Ectodermal cell (in vitro differentiated cells): ENCODE measurements at regions not wholly inside any gene's neighbourhood (a gene's known extent, or its start where the extent isn't known, plus 50 kb on each side); places are given as distances from the start of the nearest gene placed in this dataset.

Source experiments
- H3K27ac ChIP-seq: 2 replicates; pipeline ENCODE4 v1.7.0; 2013; ENCODE audit warnings: mild to moderate bottlenecking, low read depth, low read length; ENCODE audit not compliant: insufficient read depth, poor library complexity, severe bottlenecking
- H3K27me3 ChIP-seq: 2 replicates; pipeline ENCODE4 v1.7.0; 2013; ENCODE audit warnings: mild to moderate bottlenecking, low read length; ENCODE audit not compliant: insufficient read depth, control insufficient read depth, poor library complexity, severe bottlenecking
- H3K36me3 ChIP-seq: one replicate; pipeline ENCODE4 v1.7.0; 2013; ENCODE audit warnings: low read length; ENCODE audit not compliant: control insufficient read depth, insufficient read depth
- H3K4me1 ChIP-seq: one replicate; pipeline ENCODE4 v1.7.0; 2013; ENCODE audit warnings: low read length; ENCODE audit not compliant: control insufficient read depth, insufficient read depth
- H3K4me3 ChIP-seq: 2 replicates; pipeline ENCODE4 v1.7.0; 2013; ENCODE audit warnings: low read depth, low read length, control low read depth; ENCODE audit not compliant: insufficient read depth
- H3K9me3 ChIP-seq: 2 replicates; pipeline ENCODE4 v1.7.0; 2013; ENCODE audit warnings: mild to moderate bottlenecking, low read length, moderate library complexity; ENCODE audit not compliant: control insufficient read depth
- WGBS, 2 experiments: methylation state at CpG; one replicate each; pipeline ENCODE4 v1.1.7; 2013; ENCODE audit warnings: missing lambda C conversion rate in 2 of 2; 5-methylcytosine and 5-hydroxymethylcytosine counted together

GRCh38 chr2:64867253-64867996 lies 121.8 kb upstream of the SLC1A4 start:
- Histone ChIP-seq H3K27me3 (peaks cover 4% of the 10 kb centered on the region), H3K4me1 (no peaks in the 10 kb centered on the region), H3K27ac (no peak overlapping the region), H3K36me3 (no peaks in the 10 kb centered on the region), H3K9me3 (no peaks in the 10 kb centered on the region), H3K4me3 (no peak overlapping the region)
- WGBS, 2 experiments: 91 to 92% methylated on average over 9 of the region's 9 CpGs

- WGBS, 2 experiments: 86 to 89% methylated on average over 10 of the region's 10 CpGs
- Histone ChIP-seq H3K4me3 (no peak overlapping the region), H3K36me3 (no peaks in the 10 kb centered on the region)
Observed at GRCh38 chr2:64869126-64869525, 120.1 kb upstream of the SLC1A4 start.

GRCh38 chr2:64873472-64873924 lies 115.7 kb upstream of the SLC1A4 start:
- 10 to 11% methylated on average over 14 of the region's 14 CpGs for whole genome bisulfite sequencing, 2 experiments

More at GRCh38 chr2:64869126-64869525, 120.1 kb upstream of the SLC1A4 start:
- no peak overlapping the region for H3K27ac ChIP-seq
- H3K27me3 ChIP-seq: peaks cover 4% of the 10 kb centered on the region
- H3K4me1 ChIP-seq: no peaks in the 10 kb centered on the region
- H3K9me3 ChIP-seq: no peaks in the 10 kb centered on the region

GRCh38 chr2:64874593-64874992 lies 114.6 kb upstream of the SLC1A4 start:
- Histone ChIP-seq H3K4me3 (no peak overlapping the region), H3K36me3 (no peaks in the 10 kb centered on the region), H3K27ac (no peak overlapping the region), H3K9me3 (no peaks in the 10 kb centered on the region), H3K4me1 (peaks cover 13% of the 10 kb centered on the region), H3K27me3 (no peaks in the 10 kb centered on the region)
- WGBS, 2 experiments: 79 to 94% methylated on average over 1 of the region's 1 CpG

More at GRCh38 chr2:64873472-64873924, 115.7 kb upstream of the SLC1A4 start:
- Histone ChIP-seq H3K36me3 (no peaks in the 10 kb centered on the region), H3K27me3 (no peaks in the 10 kb centered on the region), H3K4me1 (peaks cover 13% of the 10 kb centered on the region), H3K27ac (no peak overlapping the region), H3K9me3 (no peaks in the 10 kb centered on the region), H3K4me3 (no peak overlapping the region)

- H3K9me3 ChIP-seq: no peaks in the 10 kb centered on the region
- no peak overlapping the region for H3K4me3 ChIP-seq
- H3K4me1 ChIP-seq: peaks cover 13% of the 10 kb centered on the region
- H3K27me3 ChIP-seq: no peaks in the 10 kb centered on the region
- WGBS, 2 experiments: 59 to 75% methylated on average over 1 to 2 of the region's 2 CpGs
- no peak overlapping the region for H3K27ac ChIP-seq
- no peaks in the 10 kb centered on the region for H3K36me3 ChIP-seq
Observed at GRCh38 chr2:64875368-64875767, 113.8 kb upstream of the SLC1A4 start.

GRCh38 chr2:64876137-64876647 lies 113.0 kb upstream of the SLC1A4 start:
- H3K36me3 ChIP-seq: no peaks in the 10 kb centered on the region
- peak overlapping the region; percentile 63 for H3K27ac ChIP-seq
- peaks cover 13% of the 10 kb centered on the region for H3K4me1 ChIP-seq
- 8 to 11% methylated on average over 3 of the region's 3 CpGs for WGBS, 2 experiments
- no peak overlapping the region for H3K4me3 ChIP-seq
- no peaks in the 10 kb centered on the region for H3K9me3 ChIP-seq
- H3K27me3 ChIP-seq: no peaks in the 10 kb centered on the region

GRCh38 chr2:64879745-64880144 lies 109.5 kb upstream of the SLC1A4 start:
- 77% methylated on average over 5 of the region's 5 CpGs for WGBS, 2 experiments
- H3K27me3 ChIP-seq: no peaks in the 10 kb centered on the region
- no peaks in the 10 kb centered on the region for H3K36me3 ChIP-seq
- peaks cover 13% of the 10 kb centered on the region for H3K4me1 ChIP-seq
- no peak overlapping the region for H3K27ac ChIP-seq
- H3K9me3 ChIP-seq: no peaks in the 10 kb centered on the region
- no peak overlapping the region for H3K4me3 ChIP-seq

- Histone ChIP-seq H3K27ac (no peak overlapping the region), H3K9me3 (no peaks in the 10 kb centered on the region), H3K27me3 (no peaks in the 10 kb centered on the region), H3K4me3 (no peak overlapping the region), H3K4me1 (peaks cover 13% of the 10 kb centered on the region), H3K36me3 (no peaks in the 10 kb centered on the region)
- 71 to 80% methylated on average over 12 of the region's 12 CpGs for WGBS, 2 experiments
Observed at GRCh38 chr2:64880193-64880951, 108.8 kb upstream of the SLC1A4 start.

GRCh38 chr2:64881037-64881492 lies 108.1 kb upstream of the SLC1A4 start:
- no peak overlapping the region for H3K27ac ChIP-seq
- 91 to 98% methylated on average over 5 to 6 of the region's 6 CpGs for WGBS, 2 experiments
- H3K27me3 ChIP-seq: no peaks in the 10 kb centered on the region
- H3K36me3 ChIP-seq: no peaks in the 10 kb centered on the region
- peaks cover 7% of the 10 kb centered on the region for H3K4me1 ChIP-seq
- H3K4me3 ChIP-seq: no peak overlapping the region
- H3K9me3 ChIP-seq: no peaks in the 10 kb centered on the region

GRCh38 chr2:64887565-64887964 lies 101.6 kb upstream of the SLC1A4 start:
- H3K9me3 ChIP-seq: no peaks in the 10 kb centered on the region
- WGBS, 2 experiments: 93 to 94% methylated on average over 5 of the region's 5 CpGs
- H3K27me3 ChIP-seq: no peaks in the 10 kb centered on the region
- H3K4me3 ChIP-seq: no peak overlapping the region
- no peak overlapping the region for H3K27ac ChIP-seq
- H3K4me1 ChIP-seq: no peaks in the 10 kb centered on the region
- no peaks in the 10 kb centered on the region for H3K36me3 ChIP-seq
